Astrocyte (in vitro differentiated cells and primary cell): ENCODE measurements at regions not wholly inside any gene's neighbourhood (a gene's known extent, or its start where the extent isn't known, plus 50 kb on each side); places are given as distances from the start of the nearest gene placed in this dataset.

ENCODE experiments used
- EZH2 ChIP-seq: IDR thresholded peaks from 2 replicates; pipeline ENCODE4 v1.6.1; 2012; ENCODE audit warnings: mild to moderate bottlenecking, low read length, inconsistent platforms; ENCODE audit not compliant: insufficient read depth
- TF ChIP-seq, protein P1 (sequence below): IDR thresholded peaks from 2 replicates; pipeline ENCODE4 v1.5.1; 2011; ENCODE audit warnings: low read depth, mild to moderate bottlenecking, inconsistent platforms, low read length, moderate library complexity; ENCODE audit not compliant: insufficient read depth

GRCh38 chr5:6825678-6826244 lies 112.5 kb downstream of the TENT4A start:
- TF ChIP-seq, protein P1, sequence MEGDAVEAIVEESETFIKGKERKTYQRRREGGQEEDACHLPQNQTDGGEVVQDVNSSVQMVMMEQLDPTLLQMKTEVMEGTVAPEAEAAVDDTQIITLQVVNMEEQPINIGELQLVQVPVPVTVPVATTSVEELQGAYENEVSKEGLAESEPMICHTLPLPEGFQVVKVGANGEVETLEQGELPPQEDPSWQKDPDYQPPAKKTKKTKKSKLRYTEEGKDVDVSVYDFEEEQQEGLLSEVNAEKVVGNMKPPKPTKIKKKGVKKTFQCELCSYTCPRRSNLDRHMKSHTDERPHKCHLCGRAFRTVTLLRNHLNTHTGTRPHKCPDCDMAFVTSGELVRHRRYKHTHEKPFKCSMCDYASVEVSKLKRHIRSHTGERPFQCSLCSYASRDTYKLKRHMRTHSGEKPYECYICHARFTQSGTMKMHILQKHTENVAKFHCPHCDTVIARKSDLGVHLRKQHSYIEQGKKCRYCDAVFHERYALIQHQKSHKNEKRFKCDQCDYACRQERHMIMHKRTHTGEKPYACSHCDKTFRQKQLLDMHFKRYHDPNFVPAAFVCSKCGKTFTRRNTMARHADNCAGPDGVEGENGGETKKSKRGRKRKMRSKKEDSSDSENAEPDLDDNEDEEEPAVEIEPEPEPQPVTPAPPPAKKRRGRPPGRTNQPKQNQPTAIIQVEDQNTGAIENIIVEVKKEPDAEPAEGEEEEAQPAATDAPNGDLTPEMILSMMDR: no peak
- TF ChIP-seq EZH2: no peak
